ENCODE measurements at regions not wholly inside any gene's neighbourhood (a gene's known extent, or its start where the extent isn't known, plus 50 kb on each side); places are given as distances from the start of the nearest gene placed in this dataset.

GRCh38 chr6:23518294-23518693, 607.7 kb upstream of the NRSN1 start (continued):
- no peak for TF ChIP-seq GLMP (CRISPR knock-in tag; IDR thresholded peaks at IDR 0.05; ENCODE audit: borderline replicate concordance)
- TF ChIP-seq DPF2 (CRISPR knock-in tag; IDR thresholded peaks at IDR 0.05; ENCODE audit: borderline replicate concordance, low read depth), result no peak
- no peak for TF ChIP-seq POLR2A (IDR thresholded peaks at IDR 0.05; ENCODE audit: insufficient read depth in 1 of 2, low read depth in 2 of 2, low read length in 2 of 2)
- TF ChIP-seq ZNF333 (CRISPR knock-in tag; IDR thresholded peaks at IDR 0.05; ENCODE audit: borderline replicate concordance), result no peak
- TF ChIP-seq YEATS4 (CRISPR knock-in tag; IDR thresholded peaks at IDR 0.05; ENCODE audit: borderline replicate concordance), result no peak
- no peak for TF ChIP-seq MATR3 (CRISPR knock-in tag; IDR thresholded peaks at IDR 0.05)
- no peak for TF ChIP-seq ZNF143 (CRISPR knock-in tag; IDR thresholded peaks at IDR 0.05)
- TF ChIP-seq TBX2 (CRISPR knock-in tag; IDR thresholded peaks at IDR 0.05; ENCODE audit: borderline replicate concordance), result no peak
- no peak for TF ChIP-seq MTF2 (CRISPR knock-in tag; IDR thresholded peaks at IDR 0.05; ENCODE audit: borderline replicate concordance)
- no peak for TF ChIP-seq ZNF781 (CRISPR knock-in tag; IDR thresholded peaks at IDR 0.05; ENCODE audit: borderline replicate concordance, not compliant biosample characterization)
- no peak for TF ChIP-seq MZF1 (CRISPR knock-in tag; IDR thresholded peaks at IDR 0.05; ENCODE audit: borderline replicate concordance)

DNA sequence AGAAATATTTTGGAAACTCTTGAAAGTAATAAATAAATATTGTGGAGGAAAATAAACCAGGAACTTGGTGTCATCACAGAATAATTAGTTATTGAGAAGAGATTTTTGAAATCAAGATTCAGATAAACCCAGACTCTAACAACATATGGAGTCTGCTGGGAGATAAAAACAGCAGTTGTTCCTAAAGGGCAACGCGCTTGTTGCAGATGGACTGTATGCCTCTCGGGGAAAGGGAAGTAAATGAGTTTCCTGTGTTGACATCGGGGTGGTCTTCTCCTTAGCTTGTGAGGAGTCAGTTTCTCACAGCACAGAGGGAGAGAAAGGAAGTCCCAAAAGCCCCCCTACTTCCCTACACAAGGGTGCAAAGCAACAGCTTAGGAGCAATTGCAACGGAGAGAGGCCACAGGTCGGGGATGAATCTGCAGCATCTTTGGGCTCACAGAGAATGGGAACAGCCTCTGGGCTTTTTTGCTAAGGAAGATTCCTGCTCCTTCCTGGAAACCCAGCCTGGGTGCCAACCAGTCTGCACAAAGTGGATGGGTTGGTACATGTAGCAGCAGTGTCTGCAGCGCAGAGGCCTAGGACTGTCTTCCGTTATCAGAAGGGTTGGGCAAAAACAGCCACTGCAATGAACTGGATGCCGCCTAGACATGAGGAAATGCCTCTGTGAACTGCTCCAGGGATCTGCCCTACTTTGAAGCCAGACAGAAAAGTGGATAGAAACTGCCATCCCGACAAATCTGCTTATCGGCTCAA, 603.0 kb upstream of the NRSN1 start:
- intact Hi-C loops (cut with micrococcal nuclease; ENCODE audit: unreplicated experiment) (no loop called here), in situ Hi-C loops (cut with HindIII; ENCODE audit: extremely low pct_ligation_motif_present, low pct_unique_long_range_greater_than_20kb) (no loop called here)
- Histone ChIP-seq H3K9ac (ENCODE audit: insufficient read depth, low read depth, low read length) (no peak overlapping the region), H3K4me2 (ENCODE audit: low read depth, low read length) (no peak overlapping the region), H3K4me3 (replicated peaks in 1 of 3; ENCODE audit: insufficient read depth in 1 of 3, low read depth in 2 of 3, low read length in 3 of 3) (no peak overlapping the region), H4K20me1 (ENCODE audit: insufficient read depth, low read length) (no peaks in the 10 kb centered on the region), H3K79me2 (ENCODE audit: insufficient read depth, low read length) (no peaks in the 10 kb centered on the region), H3K36me3 (replicated peaks in 1 of 2; ENCODE audit: control insufficient read depth in 1 of 2, insufficient read depth in 2 of 2, low read length in 2 of 2) (no peaks in the 10 kb centered on the region), H3K27ac (ENCODE audit: extremely low read length, insufficient read depth, low read length) (no peak overlapping the region), H2AFZ (ENCODE audit: low read length) (no peak overlapping the region), H3K4me1 (ENCODE audit: insufficient read depth, low read length) (no peaks in the 10 kb centered on the region), H3K27me3 (ENCODE audit: control insufficient read depth in 1 of 2, insufficient read depth in 2 of 2, low read length in 2 of 2) (no peaks in the 10 kb centered on the region), H3K9me3 (ENCODE audit: low read length) (no peaks in the 10 kb centered on the region)
- FAIRE-seq (no peak), ATAC-seq (no peak), DNase-seq (ENCODE audit: low spot score) (no peak)
- POLR2A ChIA-PET, result no interaction called here
- BruUV-seq (replicated peaks), result no TSS peak
- CTCF ChIA-PET (ENCODE audit: low intra/inter-chr PET ratio, low total read pairs), result no interaction called here
- 59% methylated on average over 11 of the region's 11 CpGs for WGBS (ENCODE audit: low lambda C conversion rate)
- TF ChIP-seq IKZF1 (IDR thresholded peaks at IDR 0.05) (no peak), RNF2 (conservative IDR thresholded peaks at IDR 0.05; ENCODE audit: low read depth) (no peak), ATF3 (CRISPR knock-in tag; IDR thresholded peaks at IDR 0.05) (no peak), NCOA5 (CRISPR knock-in tag; IDR thresholded peaks at IDR 0.05) (no peak), HNF4A (CRISPR knock-in tag; IDR thresholded peaks at IDR 0.05) (no peak), ZNF543 (CRISPR knock-in tag; IDR thresholded peaks at IDR 0.05) (no peak), ZNF737 (CRISPR knock-in tag; IDR thresholded peaks at IDR 0.05; ENCODE audit: borderline replicate concordance) (no peak), GABPB1 (CRISPR knock-in tag; IDR thresholded peaks at IDR 0.05) (no peak), REL (CRISPR knock-in tag; conservative IDR thresholded peaks at IDR 0.05) (no peak), ZNF33B (CRISPR knock-in tag; IDR thresholded peaks at IDR 0.05) (no peak), ZNF143 (CRISPR knock-in tag; IDR thresholded peaks at IDR 0.05) (no peak), ZNF101 (CRISPR knock-in tag; IDR thresholded peaks at IDR 0.05; ENCODE audit: borderline replicate concordance, low read depth) (no peak)
- TF ChIP-seq, protein P1, sequence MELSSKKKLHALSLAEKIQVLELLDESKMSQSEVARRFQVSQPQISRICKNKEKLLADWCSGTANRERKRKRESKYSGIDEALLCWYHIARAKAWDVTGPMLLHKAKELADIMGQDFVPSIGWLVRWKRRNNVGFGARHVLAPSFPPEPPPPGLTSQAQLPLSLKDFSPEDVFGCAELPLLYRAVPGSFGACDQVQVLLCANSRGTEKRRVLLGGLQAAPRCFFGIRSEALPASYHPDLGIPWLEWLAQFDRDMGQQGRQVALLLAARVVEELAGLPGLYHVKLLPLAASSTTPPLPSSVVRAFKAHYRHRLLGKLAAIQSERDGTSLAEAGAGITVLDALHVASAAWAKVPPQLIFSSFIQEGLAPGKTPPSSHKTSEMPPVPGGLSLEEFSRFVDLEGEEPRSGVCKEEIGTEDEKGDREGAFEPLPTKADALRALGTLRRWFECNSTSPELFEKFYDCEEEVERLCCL (CRISPR knock-in tag; IDR thresholded peaks at IDR 0.05; ENCODE audit: borderline replicate concordance), result no peak

Measured in HepG2 (cell line).